ENCODE measurements at regions not wholly inside any gene's neighbourhood (a gene's known extent, or its start where the extent isn't known, plus 50 kb on each side); places are given as distances from the start of the nearest gene placed in this dataset.

DNA sequence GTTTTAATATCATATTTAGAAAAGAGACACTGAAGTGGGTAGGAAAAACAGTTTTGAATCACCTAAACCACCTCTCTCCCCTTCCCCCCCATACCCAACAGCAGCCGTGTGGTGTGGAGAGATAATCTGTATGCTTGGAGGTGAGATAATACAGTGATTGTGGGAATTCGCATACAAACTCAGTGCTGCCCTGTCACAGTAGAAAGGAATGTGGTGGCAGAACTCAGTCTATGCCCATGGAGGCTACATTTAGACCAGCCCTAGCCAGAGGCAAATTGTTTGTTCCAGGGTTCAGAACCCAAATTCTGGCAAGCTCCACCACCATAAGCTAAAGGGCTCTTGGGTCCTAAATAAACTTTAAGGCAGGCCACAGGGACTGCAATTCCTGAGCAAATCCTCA is 827.0 kb downstream of the C12orf50 start:
- TF ChIP-seq POLR2A (IDR thresholded peaks at IDR 0.05): no peak
- TF ChIP-seq, protein P1, sequence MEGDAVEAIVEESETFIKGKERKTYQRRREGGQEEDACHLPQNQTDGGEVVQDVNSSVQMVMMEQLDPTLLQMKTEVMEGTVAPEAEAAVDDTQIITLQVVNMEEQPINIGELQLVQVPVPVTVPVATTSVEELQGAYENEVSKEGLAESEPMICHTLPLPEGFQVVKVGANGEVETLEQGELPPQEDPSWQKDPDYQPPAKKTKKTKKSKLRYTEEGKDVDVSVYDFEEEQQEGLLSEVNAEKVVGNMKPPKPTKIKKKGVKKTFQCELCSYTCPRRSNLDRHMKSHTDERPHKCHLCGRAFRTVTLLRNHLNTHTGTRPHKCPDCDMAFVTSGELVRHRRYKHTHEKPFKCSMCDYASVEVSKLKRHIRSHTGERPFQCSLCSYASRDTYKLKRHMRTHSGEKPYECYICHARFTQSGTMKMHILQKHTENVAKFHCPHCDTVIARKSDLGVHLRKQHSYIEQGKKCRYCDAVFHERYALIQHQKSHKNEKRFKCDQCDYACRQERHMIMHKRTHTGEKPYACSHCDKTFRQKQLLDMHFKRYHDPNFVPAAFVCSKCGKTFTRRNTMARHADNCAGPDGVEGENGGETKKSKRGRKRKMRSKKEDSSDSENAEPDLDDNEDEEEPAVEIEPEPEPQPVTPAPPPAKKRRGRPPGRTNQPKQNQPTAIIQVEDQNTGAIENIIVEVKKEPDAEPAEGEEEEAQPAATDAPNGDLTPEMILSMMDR (IDR thresholded peaks at IDR 0.05): no peak

Measured in upper lobe of left lung (tissue), 4 donors.